Hepatocyte (in vitro differentiated cells): ENCODE measurements at regions not wholly inside any gene's neighbourhood (a gene's known extent, or its start where the extent isn't known, plus 50 kb on each side); places are given as distances from the start of the nearest gene placed in this dataset.

Experiments used
- DNase-seq: peaks from one replicate; pipeline ENCODE4 v3.0.0-alpha.2; 2016; ENCODE audit warnings: low spot score
- H2AFZ ChIP-seq: fragments of 200-600 bp; sonication (generic); 2 replicates; pipeline ENCODE4 v1.6.0; 2016; ENCODE audit warnings: antibody characterized with exemption, mild to moderate bottlenecking
- H3K27ac ChIP-seq: fragments of 200-600 bp; sonication (generic); 2 replicates; pipeline ENCODE4 v1.5.1; 2016; ENCODE audit warnings: mild to moderate bottlenecking
- H3K27me3 ChIP-seq: fragments of 200-600 bp; sonication (generic); 2 replicates; pipeline ENCODE4 v1.6.1; 2016
- H3K36me3 ChIP-seq: fragments of 200-600 bp; sonication (generic); replicated peaks from 2 replicates; pipeline ENCODE4 v1.5.1; 2016; ENCODE audit warnings: low read depth; ENCODE audit not compliant: insufficient read depth
- H3K4me1 ChIP-seq: fragments of 200-600 bp; sonication (generic); 2 replicates; pipeline ENCODE4 v1.5.1; 2016; ENCODE audit warnings: mild to moderate bottlenecking, moderate library complexity; ENCODE audit not compliant: insufficient read depth
- H3K4me2 ChIP-seq: fragments of 200-600 bp; sonication (generic); 2 replicates; pipeline ENCODE4 v1.6.0; 2016
- H3K4me3 ChIP-seq: fragments of 200-600 bp; sonication (generic); 2 replicates; pipeline ENCODE4 v1.5.1; 2016; ENCODE audit warnings: mild to moderate bottlenecking
- H3K79me2 ChIP-seq: fragments of 200-600 bp; sonication (generic); 2 replicates; pipeline ENCODE4 v1.6.0; 2017; ENCODE audit warnings: mild to moderate bottlenecking
- H3K9me2 ChIP-seq: fragments of 200-600 bp; sonication (generic); replicated peaks from 2 replicates; pipeline ENCODE4 v1.6.0; 2017; ENCODE audit warnings: mild to moderate bottlenecking; ENCODE audit not compliant: insufficient read depth
- H3K9me3 ChIP-seq: fragments of 200-600 bp; sonication (generic); 2 replicates; pipeline ENCODE4 v1.5.1; 2016; ENCODE audit warnings: low read depth, mild to moderate bottlenecking
- H4K20me1 ChIP-seq: fragments of 200-600 bp; sonication (generic); 2 replicates; pipeline ENCODE4 v1.6.0; 2016; ENCODE audit warnings: mild to moderate bottlenecking; ENCODE audit not compliant: insufficient read depth, poor library complexity, severe bottlenecking
- EZH2 ChIP-seq: fragments of 200-600 bp; sonication (generic); IDR thresholded peaks from 2 replicates; pipeline ENCODE4 v1.6.1; 2016; ENCODE audit warnings: antibody characterized with exemption, mild to moderate bottlenecking, borderline replicate concordance
- EZH2phosphoT487 ChIP-seq: fragments of 200-600 bp; sonication (generic); IDR thresholded peaks from one replicate; pipeline ENCODE4 v1.6.1; 2018; ENCODE audit warnings: antibody characterized with exemption, mild to moderate bottlenecking, low read depth, moderate library complexity; ENCODE audit not compliant: unreplicated experiment, severe bottlenecking
- WGBS: methylation state at CpG from one replicate; pipeline ENCODE4 v1.1.6; 2016; ENCODE audit warnings: low lambda C conversion rate; ENCODE audit errors: missing lambda C conversion rate; 5-methylcytosine and 5-hydroxymethylcytosine counted together
- TF ChIP-seq, protein P1 (sequence below): fragments of 200-600 bp; sonication (generic); IDR thresholded peaks from 2 replicates; pipeline ENCODE4 v1.5.1; 2016; ENCODE audit warnings: antibody characterized with exemption, mild to moderate bottlenecking; ENCODE audit not compliant: poor library complexity

DNA sequence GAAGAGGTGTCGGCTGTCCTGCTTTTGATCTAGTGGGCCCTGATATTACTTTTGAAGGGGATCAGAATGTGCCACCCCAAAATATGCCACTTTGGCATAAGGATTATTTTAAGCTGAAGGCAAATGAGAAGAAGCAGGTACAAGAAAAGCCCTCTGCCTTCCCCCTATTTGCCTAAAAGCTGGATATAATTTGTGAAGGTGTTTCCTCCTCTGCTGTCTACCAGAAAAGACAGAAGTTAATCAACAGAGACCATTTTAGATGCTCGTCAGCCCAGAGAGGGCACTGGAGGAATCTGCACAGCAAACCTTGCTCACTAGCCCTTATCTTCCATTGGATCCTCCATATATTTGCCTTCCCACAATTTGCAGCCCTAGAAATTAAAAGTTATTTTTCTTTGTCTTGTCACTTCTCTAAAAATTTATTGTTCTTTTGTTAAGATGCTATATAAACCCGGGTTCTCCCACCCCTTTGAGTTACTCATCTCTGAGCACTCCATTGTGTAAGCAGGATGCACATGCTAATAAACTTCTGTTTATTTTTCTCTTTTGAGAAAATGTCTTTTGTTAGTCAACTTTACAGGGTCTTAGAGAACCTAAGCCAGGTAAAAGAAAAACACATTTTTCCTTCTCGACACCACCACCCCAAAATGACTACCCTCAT lies 163.2 kb upstream of the SLC1A4 start:
- no peaks in the 10 kb centered on the region for H3K9me3 ChIP-seq
- H3K4me2 ChIP-seq: no peak overlapping the region
- WGBS: 82% methylated on average over 4 of the region's 4 CpGs
- TF ChIP-seq EZH2phosphoT487 (no peak), EZH2 (no peak)
- TF ChIP-seq, protein P1, sequence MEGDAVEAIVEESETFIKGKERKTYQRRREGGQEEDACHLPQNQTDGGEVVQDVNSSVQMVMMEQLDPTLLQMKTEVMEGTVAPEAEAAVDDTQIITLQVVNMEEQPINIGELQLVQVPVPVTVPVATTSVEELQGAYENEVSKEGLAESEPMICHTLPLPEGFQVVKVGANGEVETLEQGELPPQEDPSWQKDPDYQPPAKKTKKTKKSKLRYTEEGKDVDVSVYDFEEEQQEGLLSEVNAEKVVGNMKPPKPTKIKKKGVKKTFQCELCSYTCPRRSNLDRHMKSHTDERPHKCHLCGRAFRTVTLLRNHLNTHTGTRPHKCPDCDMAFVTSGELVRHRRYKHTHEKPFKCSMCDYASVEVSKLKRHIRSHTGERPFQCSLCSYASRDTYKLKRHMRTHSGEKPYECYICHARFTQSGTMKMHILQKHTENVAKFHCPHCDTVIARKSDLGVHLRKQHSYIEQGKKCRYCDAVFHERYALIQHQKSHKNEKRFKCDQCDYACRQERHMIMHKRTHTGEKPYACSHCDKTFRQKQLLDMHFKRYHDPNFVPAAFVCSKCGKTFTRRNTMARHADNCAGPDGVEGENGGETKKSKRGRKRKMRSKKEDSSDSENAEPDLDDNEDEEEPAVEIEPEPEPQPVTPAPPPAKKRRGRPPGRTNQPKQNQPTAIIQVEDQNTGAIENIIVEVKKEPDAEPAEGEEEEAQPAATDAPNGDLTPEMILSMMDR: no peak
- no peaks in the 10 kb centered on the region for H3K36me3 ChIP-seq
- H3K27ac ChIP-seq: no peak overlapping the region
- no peak overlapping the region for H2AFZ ChIP-seq
- no peak overlapping the region for H3K4me3 ChIP-seq
- H3K4me1 ChIP-seq: peaks cover 2% of the 10 kb centered on the region
- no peak for DNase-seq
- no peaks in the 10 kb centered on the region for H4K20me1 ChIP-seq
- H3K79me2 ChIP-seq: no peaks in the 10 kb centered on the region
- no peaks in the 10 kb centered on the region for H3K9me2 ChIP-seq
- no peaks in the 10 kb centered on the region for H3K27me3 ChIP-seq

DNA sequence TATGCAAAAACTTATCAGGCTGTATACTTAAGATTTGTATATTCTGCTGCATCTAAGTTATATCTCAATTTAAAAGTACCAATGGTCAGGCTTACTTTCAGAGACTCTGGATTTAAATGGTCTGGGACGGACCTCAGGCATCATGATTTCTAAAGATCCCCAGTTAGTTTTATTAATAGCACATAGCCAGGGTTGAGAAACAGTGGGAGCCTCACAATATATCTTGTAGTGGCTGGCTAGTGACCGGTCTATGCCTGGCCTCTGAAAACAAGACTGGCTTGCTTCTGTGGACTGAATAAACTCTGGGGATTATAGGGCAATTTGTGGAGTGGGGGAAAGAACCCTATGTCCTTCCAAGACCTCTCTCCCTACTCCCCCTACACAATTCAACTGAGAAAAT lies 162.5 kb upstream of the SLC1A4 start:
- Histone ChIP-seq H3K79me2 (no peaks in the 10 kb centered on the region), H3K4me2 (no peak overlapping the region), H3K36me3 (no peaks in the 10 kb centered on the region), H3K27me3 (no peaks in the 10 kb centered on the region), H2AFZ (no peak overlapping the region), H3K4me3 (no peak overlapping the region), H3K4me1 (peaks cover 4% of the 10 kb centered on the region), H4K20me1 (no peaks in the 10 kb centered on the region), H3K9me3 (no peaks in the 10 kb centered on the region), H3K9me2 (no peaks in the 10 kb centered on the region), H3K27ac (no peak overlapping the region)
- TF ChIP-seq EZH2phosphoT487 (no peak), EZH2 (no peak)
- TF ChIP-seq, protein P1: no peak
- 94% methylated on average over 2 of the region's 2 CpGs for WGBS
- no peak for DNase-seq

DNA sequence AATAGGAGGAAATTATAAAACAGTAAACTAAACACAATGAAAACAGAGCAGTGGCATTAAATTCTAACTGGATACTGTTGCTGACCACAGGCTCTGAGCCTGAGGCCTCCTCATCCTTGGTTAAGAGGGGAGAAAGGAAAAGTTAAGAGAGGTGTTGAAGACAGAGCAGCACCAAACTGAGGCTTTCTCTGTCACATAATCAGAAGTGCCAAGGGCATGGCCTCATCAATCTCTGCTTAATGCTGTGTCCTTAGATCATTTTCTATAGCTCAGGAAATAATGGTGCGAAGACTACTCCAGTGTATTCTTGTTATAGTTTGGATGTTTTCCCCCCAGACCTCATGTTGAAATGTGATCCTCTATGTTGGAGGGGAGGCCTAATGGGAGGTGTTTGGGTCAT lies 160.9 kb upstream of the SLC1A4 start:
- H3K9me2 ChIP-seq: no peaks in the 10 kb centered on the region
- peaks cover 4% of the 10 kb centered on the region for H3K4me1 ChIP-seq
- TF ChIP-seq EZH2phosphoT487: no peak
- TF ChIP-seq EZH2: no peak
- TF ChIP-seq, protein P1: no peak
- no peak overlapping the region for H3K27ac ChIP-seq
- no peaks in the 10 kb centered on the region for H3K9me3 ChIP-seq
- H3K27me3 ChIP-seq: no peaks in the 10 kb centered on the region
- no peak overlapping the region for H3K4me2 ChIP-seq
- H2AFZ ChIP-seq: no peak overlapping the region
- no peak for DNase-seq
- H4K20me1 ChIP-seq: no peaks in the 10 kb centered on the region
- H3K4me3 ChIP-seq: no peak overlapping the region
- no peaks in the 10 kb centered on the region for H3K36me3 ChIP-seq
- no peaks in the 10 kb centered on the region for H3K79me2 ChIP-seq
- WGBS: 100% methylated on average over 1 of the region's 1 CpG

DNA sequence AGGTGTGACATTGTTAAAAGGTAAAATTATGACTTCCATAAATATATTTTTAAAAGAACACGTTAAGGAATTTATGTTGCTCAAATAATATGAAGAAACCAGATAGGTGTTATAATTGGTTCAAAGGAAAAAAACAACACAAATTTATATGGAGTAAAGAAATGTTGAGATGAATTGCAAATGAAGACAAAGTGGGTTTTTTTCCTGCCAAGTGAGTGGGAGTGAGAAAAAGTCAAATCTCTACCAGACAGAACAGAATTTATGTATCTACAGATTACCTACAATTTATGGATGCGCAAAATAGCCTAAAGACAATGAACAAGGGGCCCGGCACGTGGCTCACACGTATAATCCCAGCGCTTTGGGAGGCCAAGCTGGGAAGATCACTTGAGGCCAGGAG lies 159.7 kb upstream of the SLC1A4 start:
- Histone ChIP-seq H3K4me3 (no peak overlapping the region), H3K27ac (no peak overlapping the region), H4K20me1 (no peaks in the 10 kb centered on the region), H3K27me3 (no peaks in the 10 kb centered on the region), H3K9me2 (no peaks in the 10 kb centered on the region), H3K4me2 (no peak overlapping the region), H3K9me3 (no peaks in the 10 kb centered on the region), H3K4me1 (peaks cover 4% of the 10 kb centered on the region), H3K36me3 (no peaks in the 10 kb centered on the region), H2AFZ (no peak overlapping the region), H3K79me2 (no peaks in the 10 kb centered on the region)
- TF ChIP-seq, protein P1: no peak
- TF ChIP-seq EZH2 (no peak), EZH2phosphoT487 (no peak)
- 97% methylated on average over 6 of the region's 6 CpGs for WGBS
- no peak for DNase-seq
